DMS153 treated with DMSO at 0.1 percent for 48 hours (cell line): ENCODE measurements at regions not wholly inside any gene's neighbourhood (a gene's known extent, or its start where the extent isn't known, plus 50 kb on each side); places are given as distances from the start of the nearest gene placed in this dataset.
"Not testable (repeated sequence)": the region's sequence is repeated elsewhere in the genome, so short reads cannot be mapped to it uniquely, and the experiment has no call there.

ENCODE experiments used
- DNase-seq: peaks from one replicate; lab custom pipeline; 2025; ENCODE audit not compliant: unreplicated experiment; lab: John Stamatoyannopoulos, UW

- no peak for DNase-seq
These were observed 349.2 kb upstream of the ID2 start for GRCh38 chr2:8332646-8333045.

DNA sequence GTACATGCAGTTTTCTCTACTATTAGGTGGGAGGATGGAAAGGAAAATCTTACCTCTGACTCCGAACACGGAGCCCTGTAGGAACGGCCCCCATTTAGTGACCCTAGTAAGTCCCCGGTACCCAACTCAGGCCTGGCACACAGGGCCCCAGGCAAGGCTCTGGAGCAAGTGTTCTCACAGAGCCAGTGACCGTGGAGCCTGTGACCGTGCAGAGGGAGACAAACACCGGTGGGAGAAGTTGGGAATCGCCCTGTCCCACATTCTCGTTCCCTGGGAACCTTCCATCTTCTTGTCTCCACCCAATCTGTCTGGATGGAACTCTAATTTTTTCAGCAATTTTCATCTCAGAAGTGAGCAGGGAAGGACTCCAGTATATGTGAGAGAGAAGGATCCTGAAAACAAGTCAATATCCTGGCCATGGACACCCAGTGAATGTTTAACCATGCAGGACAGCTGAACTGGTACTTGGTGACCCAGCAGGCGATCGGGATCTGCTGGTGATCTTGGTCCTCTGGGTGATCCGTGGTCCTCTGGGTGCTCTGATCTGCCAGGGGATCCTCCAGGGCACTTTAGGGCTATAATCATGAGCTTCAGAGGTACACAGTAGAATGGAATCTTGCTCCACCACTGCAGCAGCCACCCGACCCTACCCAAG, 348.6 kb upstream of the ID2 start:
- no peak for DNase-seq

DNA sequence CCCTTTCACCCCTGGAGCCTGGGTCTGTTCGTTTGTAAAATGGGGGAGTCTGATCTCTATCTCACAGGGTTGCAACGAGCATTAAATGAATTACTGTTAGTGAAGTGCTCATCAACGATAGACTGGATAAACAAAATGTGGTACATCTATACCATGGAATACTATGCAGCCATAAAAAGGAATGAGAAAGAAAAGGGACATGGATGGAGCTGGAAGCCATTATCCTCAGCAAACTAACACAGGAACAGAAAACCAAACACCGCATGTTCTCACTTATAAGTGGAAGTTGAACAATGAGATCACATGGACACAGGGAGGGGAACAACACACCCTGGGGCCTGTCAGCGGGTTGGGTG, 348.0 kb upstream of the ID2 start:
- DNase-seq, result not testable (repeated sequence)

DNA sequence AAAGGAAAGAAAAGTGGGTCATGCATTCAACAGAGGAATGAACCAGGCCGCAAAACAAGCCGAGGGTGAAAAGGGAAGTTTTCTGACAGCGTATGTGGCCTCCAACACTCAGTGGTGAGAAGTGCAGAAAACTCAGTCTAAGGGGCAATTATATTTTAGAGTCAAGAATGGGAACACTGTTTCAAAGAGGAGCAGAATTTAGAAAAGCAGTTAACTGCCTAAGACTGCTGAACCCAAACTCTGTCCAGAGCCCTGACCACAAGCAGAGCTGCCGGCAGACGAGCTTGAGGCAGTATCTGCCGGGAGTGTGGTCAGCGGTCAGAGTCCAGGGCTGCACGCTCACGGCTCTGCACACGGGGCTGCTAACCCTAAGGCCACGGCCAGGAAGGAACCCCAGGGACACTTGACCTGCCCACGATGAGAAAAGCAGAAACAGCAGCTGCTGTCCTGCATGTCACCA, 347.0 kb upstream of the ID2 start:
- DNase-seq, result no peak

GRCh38 chr2:8335801-8336200, 346.1 kb upstream of the ID2 start:
- DNase-seq, result no peak

GRCh38 chr2:8337321-8337720, 344.5 kb upstream of the ID2 start:
- DNase-seq, result no peak

- DNase-seq, result no peak
These were observed 339.4 kb upstream of the ID2 start for GRCh38 chr2:8342407-8342806.

GRCh38 chr2:8343031-8343430, 338.8 kb upstream of the ID2 start:
- no peak for DNase-seq

DNA sequence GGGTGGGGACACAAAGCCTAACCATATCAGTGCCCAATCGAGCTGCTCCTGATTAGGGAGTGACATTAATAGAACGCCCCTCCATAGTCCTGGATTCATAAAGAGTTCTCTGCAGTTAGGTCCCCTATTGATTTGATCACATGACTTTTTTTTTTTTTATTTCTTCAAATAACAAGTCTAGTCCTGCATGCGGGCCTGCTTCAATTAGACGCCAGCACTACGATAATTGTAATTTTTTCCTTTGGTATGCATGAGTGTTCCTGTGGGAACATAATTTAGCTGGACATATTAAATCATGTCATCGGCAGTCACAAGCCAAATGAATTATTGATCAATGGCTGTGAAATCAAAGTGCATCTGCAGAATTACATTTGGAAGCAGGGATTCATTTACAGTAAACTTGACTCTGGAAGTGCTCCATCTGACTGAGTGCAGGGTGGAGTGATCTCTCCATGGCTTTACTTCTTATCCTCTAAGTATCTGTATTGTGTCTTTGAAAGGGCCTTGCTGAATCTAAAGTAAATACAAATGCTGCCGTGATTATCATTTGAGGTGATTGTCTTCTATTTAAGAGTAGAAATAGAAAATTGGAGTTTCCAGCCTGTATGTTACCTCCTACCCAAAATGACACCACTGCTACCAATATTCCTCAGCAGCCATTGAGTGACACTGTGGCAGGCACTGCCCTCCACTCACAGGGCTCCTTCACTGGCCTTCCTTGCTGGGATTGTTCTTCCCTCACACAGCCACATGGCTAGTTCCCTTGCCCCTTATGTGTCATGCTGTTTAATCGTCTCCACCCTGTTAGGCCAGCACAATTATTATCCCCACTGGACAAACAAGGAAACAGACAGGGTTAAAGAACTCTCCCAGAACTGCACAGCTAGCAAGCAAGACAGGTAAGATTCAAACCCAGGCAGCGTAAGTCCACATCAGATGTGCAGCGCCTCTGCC, 337.4 kb upstream of the ID2 start:
- no peak for DNase-seq

DNA sequence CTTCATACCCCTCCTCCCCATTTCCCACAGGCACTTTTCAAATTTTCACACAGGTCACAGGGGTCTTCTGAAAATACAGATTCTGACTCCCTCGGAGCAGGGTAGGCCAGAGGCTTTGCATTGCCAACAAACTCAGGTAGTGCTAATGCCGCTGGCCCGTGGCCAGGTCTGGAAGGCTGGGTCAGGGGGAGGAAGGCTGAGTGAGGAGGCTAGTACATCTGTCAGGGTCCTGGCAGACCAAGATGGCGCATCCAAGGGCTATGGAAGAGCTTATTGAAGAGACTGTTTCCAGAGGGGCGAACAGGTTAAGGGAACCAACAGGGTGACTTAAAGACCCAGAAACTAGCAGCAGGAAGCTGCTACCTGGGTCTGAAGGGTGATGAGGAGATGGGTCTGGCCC, 336.7 kb upstream of the ID2 start:
- no peak for DNase-seq

GRCh38 chr2:8346208-8346607, 335.6 kb upstream of the ID2 start:
- no peak for DNase-seq

GRCh38 chr2:8346706-8347430, 335.0 kb upstream of the ID2 start:
- no peak for DNase-seq

DNA sequence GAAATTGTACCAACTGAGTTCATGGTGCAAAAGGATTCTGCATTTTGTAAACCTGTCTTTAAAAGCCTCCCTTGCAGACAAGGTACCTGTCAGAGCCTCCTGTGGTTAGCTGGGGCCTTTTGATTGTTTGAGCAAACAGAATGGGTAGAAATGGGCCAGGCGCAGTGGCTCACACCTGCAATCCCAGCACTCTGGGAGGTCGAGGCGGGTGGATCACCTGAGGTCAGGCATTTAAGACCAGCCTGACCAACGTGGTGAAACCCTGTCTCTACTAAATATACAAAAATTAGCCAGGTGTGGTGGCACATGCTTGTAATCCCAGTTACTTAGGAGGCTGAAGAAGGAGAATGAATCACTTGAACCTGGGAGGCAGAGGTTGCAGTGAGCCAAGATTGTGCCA, 332.9 kb upstream of the ID2 start:
- DNase-seq, result not testable (repeated sequence)

GRCh38 chr2:8352296-8352695, 329.6 kb upstream of the ID2 start:
- DNase-seq, result no peak

DNA sequence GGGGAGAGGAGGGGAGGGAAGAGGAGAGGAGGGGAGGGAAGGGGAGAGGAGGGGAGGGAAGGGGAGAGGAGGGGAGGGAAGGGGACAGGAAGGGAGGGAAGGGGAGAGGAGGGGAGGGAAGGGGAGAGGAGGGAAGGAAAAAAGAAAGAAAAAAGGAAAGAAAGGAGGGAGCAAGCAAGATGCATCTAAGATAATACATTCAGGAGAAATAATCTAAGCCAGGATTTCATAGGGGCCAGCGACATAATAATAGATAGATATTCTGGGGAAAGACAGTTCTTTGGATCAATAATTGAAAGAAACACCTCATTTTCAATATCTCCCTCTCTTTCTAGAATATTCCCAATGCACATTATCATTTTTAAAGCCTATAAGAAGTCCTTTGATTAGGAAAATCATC, 328.9 kb upstream of the ID2 start:
- no peak for DNase-seq

- DNase-seq, result no peak
These were observed 326.6 kb upstream of the ID2 start for GRCh38 chr2:8355102-8355859.

- no peak for DNase-seq
These were observed 323.9 kb upstream of the ID2 start for GRCh38 chr2:8357738-8358518.

GRCh38 chr2:8361930-8362329, 319.9 kb upstream of the ID2 start:
- no peak for DNase-seq

GRCh38 chr2:8363161-8363560, 318.7 kb upstream of the ID2 start:
- no peak for DNase-seq

DNA sequence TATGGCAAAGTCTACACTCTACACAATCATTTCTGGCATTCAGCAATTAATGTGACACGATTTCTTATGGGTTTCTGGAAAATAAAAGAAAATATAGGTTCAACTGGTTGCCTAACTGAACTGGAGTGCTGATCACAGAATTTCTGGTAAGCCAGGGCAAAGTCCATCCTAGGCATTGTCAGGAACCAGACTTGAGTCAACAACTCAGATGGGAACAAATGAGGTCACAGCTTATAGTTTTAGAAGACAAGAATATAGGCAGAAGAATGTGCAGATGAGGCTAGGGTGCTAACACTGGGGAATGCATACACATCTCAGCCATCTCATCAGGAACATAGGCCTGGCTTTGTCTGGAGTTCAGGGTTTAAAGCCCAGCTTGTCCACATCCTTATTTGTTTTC, 317.2 kb upstream of the ID2 start:
- DNase-seq, result no peak
